ENCODE measurements at regions not wholly inside any gene's neighbourhood (a gene's known extent, or its start where the extent isn't known, plus 50 kb on each side); places are given as distances from the start of the nearest gene placed in this dataset.
A peak's percentile ranks its signal among the peaks of the same experiment; 100 is the strongest.
"Not testable (repeated sequence)": the region's sequence is repeated elsewhere in the genome, so short reads cannot be mapped to it uniquely, and the experiment has no call there.

DNA sequence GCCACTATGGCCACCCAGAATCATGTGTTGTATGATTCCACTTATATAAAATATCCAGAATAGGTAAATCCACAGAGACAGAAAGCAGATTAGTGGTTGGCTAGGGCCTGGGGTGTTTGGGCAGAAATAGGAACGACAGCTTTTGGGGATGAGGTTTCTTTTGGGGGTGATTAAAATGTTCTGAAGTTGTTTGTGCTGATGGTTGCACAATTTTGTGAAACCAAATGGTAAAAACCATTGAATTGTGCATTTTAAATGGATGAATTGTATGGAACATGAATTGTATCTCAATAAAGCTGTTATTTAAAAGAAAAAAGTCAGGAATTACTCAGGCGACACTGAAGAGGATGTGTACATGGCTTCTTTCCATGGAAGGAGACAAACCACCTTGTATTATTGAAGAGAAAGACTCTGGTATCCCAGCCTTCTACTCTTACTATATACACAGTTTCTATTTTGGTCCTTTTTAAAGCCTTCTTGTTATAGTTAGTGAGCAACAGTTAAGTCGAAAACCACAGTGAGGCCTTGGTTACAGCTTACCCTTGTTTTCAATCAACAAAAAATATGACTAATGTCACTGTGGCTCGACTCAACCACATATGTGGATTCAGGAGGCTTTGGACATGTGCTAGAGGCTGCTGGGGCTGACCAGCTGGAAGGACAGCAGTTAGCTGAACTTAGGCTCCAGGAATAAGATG lies 57.1 kb upstream of the KMT2E start:
- DNase-seq (no peak), ATAC-seq (peak; percentile 84)
- Mint-ChIP-seq H3K4me1 (peaks cover 17% of the 10 kb centered on the region), H3K27ac (peak overlapping the region; percentile 98), H3K27me3 (no peaks in the 10 kb centered on the region), H3K4me3 (no peak overlapping the region), H3K36me3 (ENCODE audit: low read depth) (no peaks in the 10 kb centered on the region)
- H3K9me3 ChIP-seq (ENCODE audit: control insufficient read depth, low read length, poor library complexity, severe bottlenecking): no peaks in the 10 kb centered on the region

DNA sequence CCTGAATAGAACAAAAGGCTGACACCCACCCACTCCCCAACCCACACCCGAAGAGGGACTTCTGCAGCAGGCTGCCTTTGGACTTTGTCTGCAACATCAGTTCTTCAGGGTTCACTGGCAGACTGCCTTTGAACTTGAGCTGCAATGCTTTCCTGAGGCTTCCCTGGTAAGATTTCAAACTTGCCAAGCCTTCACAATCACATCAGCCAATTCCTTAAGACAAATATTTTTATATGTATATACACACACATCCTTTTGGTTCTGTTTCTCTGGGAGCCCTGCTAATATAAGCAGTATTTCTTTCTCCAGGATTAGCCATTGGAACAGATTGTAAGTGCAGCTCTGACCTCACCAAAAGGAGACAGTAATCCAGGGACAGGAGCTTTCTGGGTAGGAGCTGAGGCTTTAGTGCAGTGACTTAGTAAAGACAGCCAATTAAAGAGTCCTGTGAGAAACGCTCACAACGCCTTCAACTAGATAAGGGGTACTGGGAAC lies 55.6 kb upstream of the KMT2E start:
- Mint-ChIP-seq H3K36me3 (ENCODE audit: low read depth) (no peaks in the 10 kb centered on the region), H3K4me3 (no peak overlapping the region), H3K27ac (no peak overlapping the region), H3K4me1 (peaks cover 22% of the 10 kb centered on the region), H3K27me3 (no peaks in the 10 kb centered on the region)
- no peaks in the 10 kb centered on the region for H3K9me3 ChIP-seq (ENCODE audit: control insufficient read depth, low read length, poor library complexity, severe bottlenecking)
- ATAC-seq (no peak), DNase-seq (no peak)

DNA sequence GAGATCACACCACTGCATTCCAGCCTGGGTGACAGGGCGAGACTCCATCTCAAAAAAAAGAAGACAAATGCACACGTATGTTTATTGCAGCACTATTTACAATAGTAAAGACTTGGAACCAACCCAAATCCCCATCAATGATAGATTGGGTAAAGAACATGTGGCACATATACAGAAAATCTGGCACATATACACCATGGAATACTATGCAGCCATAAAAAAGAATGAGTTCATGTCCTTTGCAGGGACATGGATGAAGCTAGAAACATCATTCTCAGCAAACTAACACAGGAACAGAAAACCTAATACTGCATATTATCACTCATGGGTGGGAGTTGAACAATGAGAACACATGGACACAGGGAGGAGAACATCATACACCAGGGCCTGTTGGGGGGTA lies 54.5 kb upstream of the KMT2E start:
- not testable (repeated sequence) for H3K36me3 Mint-ChIP-seq (ENCODE audit: low read depth); DNase-seq; H3K27me3 Mint-ChIP-seq; H3K9me3 ChIP-seq (ENCODE audit: control insufficient read depth, low read length, poor library complexity, severe bottlenecking); H3K4me3 Mint-ChIP-seq; ATAC-seq; H3K27ac Mint-ChIP-seq
- H3K4me1 Mint-ChIP-seq: peaks cover 22% of the 10 kb centered on the region

DNA sequence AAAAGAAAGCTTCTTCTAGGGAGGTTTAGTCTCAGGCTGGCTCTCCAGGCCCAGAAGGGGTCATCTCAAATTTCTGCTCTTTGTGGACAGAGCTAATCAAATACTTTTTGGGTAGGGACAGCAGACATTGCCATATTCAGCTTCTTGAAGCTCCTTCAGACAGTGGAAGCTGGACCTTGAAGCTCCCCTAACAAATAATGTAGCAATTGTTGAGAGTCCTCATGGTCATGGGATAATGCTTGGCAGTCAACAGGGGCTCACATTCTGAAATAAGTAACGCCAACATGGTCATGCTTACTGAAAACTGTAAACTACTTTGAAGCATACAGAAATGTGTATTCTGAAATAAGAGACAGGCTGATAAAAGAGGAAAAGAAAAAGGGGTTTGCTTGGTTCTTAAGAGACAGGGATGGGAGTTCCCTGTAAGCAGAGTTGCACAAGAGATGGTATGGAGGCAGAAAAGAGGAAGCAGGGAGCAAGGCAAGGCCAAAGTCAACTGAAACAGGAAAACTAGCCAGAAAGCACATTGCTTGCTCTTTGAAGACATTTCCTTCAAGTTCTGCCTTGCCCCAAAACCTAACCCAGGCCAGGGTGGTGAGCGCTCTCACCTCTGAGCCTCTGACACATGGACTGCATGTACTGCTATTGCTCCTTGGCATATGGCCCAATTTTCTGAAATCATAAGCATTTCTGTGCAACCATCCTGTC lies 53.1 kb upstream of the KMT2E start:
- H3K36me3 Mint-ChIP-seq (ENCODE audit: low read depth): no peaks in the 10 kb centered on the region
- H3K4me1 Mint-ChIP-seq: peaks cover 19% of the 10 kb centered on the region
- H3K9me3 ChIP-seq (ENCODE audit: control insufficient read depth, low read length, poor library complexity, severe bottlenecking): no peaks in the 10 kb centered on the region
- H3K4me3 Mint-ChIP-seq: no peak overlapping the region
- DNase-seq (no peak), ATAC-seq (no peak)
- no peaks in the 10 kb centered on the region for H3K27me3 Mint-ChIP-seq
- H3K27ac Mint-ChIP-seq: no peak overlapping the region

DNA sequence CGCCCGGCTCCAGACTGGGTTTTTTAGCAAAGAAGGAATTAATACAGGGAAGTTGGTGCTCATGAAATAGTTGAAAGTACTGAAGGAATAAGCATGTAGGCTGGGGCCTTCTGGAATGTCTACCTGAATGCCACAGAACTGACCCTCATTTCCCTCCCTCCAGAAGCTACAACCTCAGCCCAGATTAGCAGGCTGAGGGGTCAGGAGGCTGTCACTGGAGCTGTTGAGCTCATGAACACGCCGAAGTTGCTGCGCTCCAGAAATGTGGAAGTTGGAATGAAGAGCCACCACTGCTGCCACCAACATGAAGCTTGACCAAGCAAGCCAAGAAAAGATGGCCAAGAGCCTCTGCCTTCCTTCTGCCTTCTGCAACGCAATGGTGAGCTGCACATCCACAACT lies 52.2 kb upstream of the KMT2E start:
- Mint-ChIP-seq H3K4me3 (no peak overlapping the region), H3K27ac (no peak overlapping the region), H3K27me3 (no peaks in the 10 kb centered on the region), H3K4me1 (peaks cover 15% of the 10 kb centered on the region), H3K36me3 (ENCODE audit: low read depth) (no peaks in the 10 kb centered on the region)
- H3K9me3 ChIP-seq (ENCODE audit: control insufficient read depth, low read length, poor library complexity, severe bottlenecking): no peaks in the 10 kb centered on the region
- no peak for ATAC-seq
- DNase-seq: no peak

DNA sequence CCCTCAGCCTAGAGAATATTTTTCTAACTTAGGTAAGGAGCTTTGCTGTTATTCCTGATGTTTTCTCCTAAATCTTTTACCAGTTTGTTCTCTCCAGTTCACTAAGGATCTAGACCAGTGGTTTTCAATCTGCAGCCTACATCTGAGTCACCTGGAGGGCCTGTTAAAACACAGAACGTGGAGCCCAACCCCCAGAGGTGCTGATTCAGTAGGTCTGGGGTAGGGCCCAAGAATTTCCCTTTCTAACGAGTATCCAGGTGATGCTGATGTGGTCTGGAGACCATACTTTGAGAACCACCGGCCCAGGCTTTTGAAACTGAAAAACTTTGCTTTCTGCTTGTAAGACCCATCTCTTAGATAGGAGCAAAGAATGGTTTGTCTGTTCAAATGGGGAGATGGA lies 51.2 kb upstream of the KMT2E start:
- H3K27me3 Mint-ChIP-seq: no peaks in the 10 kb centered on the region
- H3K4me3 Mint-ChIP-seq: no peak overlapping the region
- ATAC-seq (no peak), DNase-seq (no peak)
- no peak overlapping the region for H3K27ac Mint-ChIP-seq
- no peaks in the 10 kb centered on the region for H3K36me3 Mint-ChIP-seq (ENCODE audit: low read depth)
- H3K4me1 Mint-ChIP-seq: peaks cover 9% of the 10 kb centered on the region
- H3K9me3 ChIP-seq (ENCODE audit: control insufficient read depth, low read length, poor library complexity, severe bottlenecking): no peaks in the 10 kb centered on the region

DNA sequence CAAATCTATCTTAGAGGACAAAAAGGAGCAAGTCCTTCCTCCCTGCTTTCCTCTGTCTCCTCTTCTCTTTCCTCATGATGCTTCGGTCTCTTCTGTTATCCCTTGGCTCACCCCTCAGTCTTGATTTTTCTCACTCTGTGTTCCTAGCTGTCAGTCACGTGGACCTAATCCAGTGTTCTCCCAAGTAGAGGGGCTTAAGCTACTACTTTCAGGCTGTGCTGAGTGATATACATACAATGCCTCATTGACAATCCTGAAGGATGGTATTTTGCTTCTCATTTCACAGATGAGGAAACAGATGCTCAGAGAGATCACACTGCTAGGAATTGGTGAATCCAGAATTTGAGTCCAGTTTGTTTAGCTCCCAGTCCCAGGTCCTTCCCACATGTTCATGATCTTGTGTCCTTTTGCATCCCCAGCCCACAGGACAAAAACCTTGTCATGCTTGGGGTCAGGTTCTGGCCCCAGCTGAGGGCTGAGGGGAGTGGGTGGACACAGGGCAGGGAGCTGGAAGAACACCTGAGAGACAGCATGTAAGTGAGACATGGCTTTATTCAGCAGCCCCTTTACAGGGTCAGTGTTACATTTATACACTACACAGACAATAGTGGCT lies 50.5 kb upstream of the KMT2E start:
- Mint-ChIP-seq H3K4me3 (no peak overlapping the region), H3K36me3 (ENCODE audit: low read depth) (no peaks in the 10 kb centered on the region)

DNA sequence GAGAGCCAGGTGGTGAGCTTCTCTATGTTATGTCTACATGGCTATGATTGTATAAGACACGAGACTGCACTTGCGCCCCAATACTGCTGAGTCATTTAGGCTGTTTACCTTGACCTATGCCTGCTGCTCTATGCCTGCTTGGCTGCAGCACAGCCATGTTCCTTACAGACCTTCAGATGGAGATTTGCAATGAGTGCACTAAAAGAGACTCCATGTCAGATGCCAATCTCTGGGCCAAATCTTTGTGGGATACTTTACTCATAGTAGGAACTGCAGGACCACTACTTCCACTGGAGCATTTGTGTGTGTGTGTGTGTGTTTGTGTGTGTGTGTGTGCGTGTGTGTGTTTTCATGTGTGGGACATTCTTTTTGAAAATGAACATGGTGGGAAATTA lies 50.0 kb upstream of the KMT2E start:
- H3K27ac Mint-ChIP-seq: no peak overlapping the region
- H3K9me3 ChIP-seq (ENCODE audit: control insufficient read depth, low read length, poor library complexity, severe bottlenecking): no peaks in the 10 kb centered on the region
- H3K4me3 Mint-ChIP-seq: no peak overlapping the region
- peaks cover 7% of the 10 kb centered on the region for H3K4me1 Mint-ChIP-seq
- DNase-seq (no peak), ATAC-seq (no peak)
- no peaks in the 10 kb centered on the region for H3K36me3 Mint-ChIP-seq (ENCODE audit: low read depth)
- no peaks in the 10 kb centered on the region for H3K27me3 Mint-ChIP-seq

More for the DNA sequence above, 50.5 kb upstream of the KMT2E start:
- H3K9me3 ChIP-seq (ENCODE audit: control insufficient read depth, low read length, poor library complexity, severe bottlenecking): no peaks in the 10 kb centered on the region
- peak overlapping the region; percentile 66 for H3K27ac Mint-ChIP-seq
- no peak for ATAC-seq
- no peaks in the 10 kb centered on the region for H3K27me3 Mint-ChIP-seq
- H3K4me1 Mint-ChIP-seq: peaks cover 9% of the 10 kb centered on the region
- no peak for DNase-seq
